Panc1 (cell line): ENCODE measurements at regions not wholly inside any gene's neighbourhood (a gene's known extent, or its start where the extent isn't known, plus 50 kb on each side); places are given as distances from the start of the nearest gene placed in this dataset.
"Not testable (repeated sequence)": the region's sequence is repeated elsewhere in the genome, so short reads cannot be mapped to it uniquely, and the experiment has no call there.

Experiments
- CTCF ChIP-seq: fragments of 450-650 bp; IDR thresholded peaks from 2 replicates; pipeline ENCODE4 v1.5.1; 2017; ENCODE audit warnings: mild to moderate bottlenecking
- POLR2AphosphoS5 ChIP-seq: IDR thresholded peaks from 2 replicates; pipeline ENCODE4 v1.6.1; 2012; ENCODE audit warnings: mild to moderate bottlenecking, low read depth, low read length, moderate library complexity
- SIN3A ChIP-seq: IDR thresholded peaks from 2 replicates; pipeline ENCODE4 v1.6.1; 2012; ENCODE audit warnings: low read depth, mild to moderate bottlenecking, low read length, moderate library complexity, borderline replicate concordance; ENCODE audit not compliant: insufficient read depth

DNA sequence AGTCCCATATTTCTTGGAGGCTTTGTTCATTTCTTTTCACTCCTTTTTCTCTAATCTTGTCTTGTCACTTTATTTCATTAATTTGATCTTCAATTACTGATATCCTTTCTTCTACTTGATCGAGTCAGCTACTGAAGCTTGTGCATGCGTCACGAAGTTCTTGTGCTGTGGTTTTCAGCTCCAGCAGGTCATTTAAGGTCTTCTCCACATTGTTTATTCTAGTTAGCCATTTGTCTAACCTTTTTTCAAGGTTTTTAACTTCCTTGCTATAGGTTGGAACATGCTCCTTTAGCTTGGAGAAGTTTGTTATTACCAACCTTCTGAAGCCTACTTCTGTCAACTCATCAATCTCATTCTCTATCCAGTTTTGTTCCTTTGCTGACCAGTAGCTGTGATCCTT lies 234.0 kb downstream of the ATPSCKMT start:
- TF ChIP-seq SIN3A, POLR2AphosphoS5, CTCF: not testable (repeated sequence)
